GM18508 (cell line): ENCODE measurements at regions not wholly inside any gene's neighbourhood (a gene's known extent, or its start where the extent isn't known, plus 50 kb on each side); places are given as distances from the start of the nearest gene placed in this dataset.

Experiments used
- ATAC-seq: cut with Tn5 transposase; IDR thresholded peaks from one replicate; pipeline ENCODE4 v1.9.1; 2021; ENCODE audit warnings: moderate number of reproducible peaks; ENCODE audit not compliant: insufficient read depth, unreplicated experiment

DNA sequence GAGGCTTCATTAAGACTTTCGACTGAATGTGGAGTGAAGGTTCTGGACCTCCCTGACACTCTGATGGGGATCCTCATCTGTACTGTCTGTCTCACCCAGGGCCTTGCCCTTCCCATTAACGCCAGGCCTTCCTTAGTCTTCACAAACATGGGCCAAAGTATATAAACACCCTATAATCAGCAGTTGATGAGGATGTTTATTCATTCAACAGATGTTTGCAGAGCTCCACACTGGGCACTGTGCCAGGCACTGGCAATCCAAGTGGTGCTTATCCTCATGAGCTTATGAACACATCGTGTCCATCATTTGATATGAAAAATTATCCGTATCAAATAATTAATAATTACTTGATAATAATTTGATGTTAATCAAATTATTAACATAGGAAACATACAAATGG is 454.4 kb downstream of the FUT8 start:
- no peak for ATAC-seq

DNA sequence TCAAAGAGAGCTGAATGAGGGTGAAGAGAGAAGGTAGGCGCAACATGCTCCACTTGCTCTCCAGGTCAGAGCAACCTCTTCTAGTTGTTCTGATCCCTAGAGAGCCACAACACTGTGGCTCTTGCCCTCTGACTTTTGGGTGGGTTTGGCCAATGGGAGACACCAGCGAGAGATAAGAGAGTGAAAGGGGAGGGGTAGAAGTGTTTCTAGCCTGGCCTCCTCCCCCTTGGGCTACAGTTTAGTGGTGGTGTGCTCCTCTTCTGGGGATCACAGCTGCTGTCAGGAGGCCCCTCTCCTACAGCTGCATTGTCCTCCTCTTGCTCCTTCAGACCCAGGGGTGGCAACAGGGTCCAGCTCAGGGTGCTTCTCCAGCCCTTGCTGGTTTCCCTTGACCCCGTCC is 454.8 kb downstream of the FUT8 start:
- ATAC-seq: no peak

DNA sequence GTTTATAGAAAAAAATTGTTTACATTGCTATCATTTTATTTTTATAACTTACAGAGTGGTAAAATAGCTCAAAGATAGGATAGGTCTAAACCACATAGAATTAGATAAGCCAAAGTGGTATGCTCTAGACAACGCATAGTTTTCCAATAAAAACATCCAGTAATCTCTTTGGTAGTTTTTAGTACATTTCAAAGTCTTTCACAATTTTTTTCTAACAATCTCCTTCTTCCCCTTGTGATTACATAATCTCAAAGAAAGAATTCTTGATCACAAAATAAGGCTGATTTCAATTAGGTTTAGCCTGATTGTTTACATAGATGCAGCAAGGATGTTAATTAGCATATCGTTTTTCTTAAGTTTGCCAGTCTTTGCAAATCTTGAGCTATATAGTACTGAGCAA is 460.0 kb downstream of the FUT8 start:
- ATAC-seq: no peak

DNA sequence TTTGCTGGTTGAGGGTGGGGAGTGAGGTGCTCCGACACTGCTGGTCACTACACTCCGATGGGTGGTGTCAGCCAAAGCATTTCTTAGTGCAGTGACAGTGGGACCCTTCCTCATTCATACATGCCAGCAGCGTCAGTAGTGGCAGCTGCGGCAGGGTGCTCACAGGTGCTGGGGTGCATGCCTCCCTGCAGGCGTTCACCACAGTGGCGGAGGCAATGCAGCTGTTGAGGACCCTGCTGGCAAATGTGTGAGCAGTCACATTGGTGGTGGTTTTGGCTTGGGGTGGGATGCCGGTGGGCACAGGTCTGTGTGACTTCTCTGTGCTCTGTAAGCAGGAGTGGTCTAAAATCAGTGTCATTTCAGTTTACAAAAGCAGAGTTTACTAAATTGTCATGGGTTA is 464.6 kb downstream of the FUT8 start:
- ATAC-seq: no peak

DNA sequence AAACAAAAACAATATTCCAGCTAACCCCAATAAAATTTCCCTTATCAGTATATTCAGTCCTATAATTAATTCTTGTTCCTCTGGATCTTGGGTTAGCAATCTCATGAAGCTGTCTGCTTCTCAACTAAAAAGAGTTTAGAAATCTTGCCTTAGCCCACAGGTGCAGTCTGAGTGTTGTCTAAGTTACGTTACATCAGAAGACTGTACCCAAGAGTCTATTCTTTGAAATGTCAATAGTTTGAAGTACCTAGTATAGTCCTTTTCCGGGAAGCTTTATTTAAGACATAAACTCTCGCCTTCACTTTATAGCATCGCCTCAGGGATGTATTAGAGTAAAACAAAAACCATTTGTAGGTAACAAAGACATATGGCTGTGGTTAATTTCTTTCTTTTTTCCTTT is 465.1 kb downstream of the FUT8 start:
- ATAC-seq: no peak

DNA sequence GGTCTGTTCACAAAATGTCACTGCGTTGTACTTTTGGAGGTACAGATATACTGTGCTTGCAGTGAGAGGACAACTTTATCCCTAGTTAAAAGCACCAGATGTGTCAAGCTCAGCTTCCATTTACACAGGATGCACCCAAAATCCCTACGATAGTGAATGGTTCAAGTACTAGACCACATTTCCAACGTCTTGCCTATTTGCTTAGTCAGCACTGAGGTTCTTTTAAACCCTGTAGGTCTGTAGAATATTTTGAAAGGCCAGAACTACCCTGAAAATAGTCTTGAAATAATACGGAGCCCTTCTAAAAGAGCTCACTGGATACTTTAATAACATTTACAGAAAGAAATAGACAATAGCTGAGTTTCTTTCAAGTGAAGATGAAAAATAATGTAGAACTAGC is 466.1 kb downstream of the FUT8 start:
- ATAC-seq: no peak

DNA sequence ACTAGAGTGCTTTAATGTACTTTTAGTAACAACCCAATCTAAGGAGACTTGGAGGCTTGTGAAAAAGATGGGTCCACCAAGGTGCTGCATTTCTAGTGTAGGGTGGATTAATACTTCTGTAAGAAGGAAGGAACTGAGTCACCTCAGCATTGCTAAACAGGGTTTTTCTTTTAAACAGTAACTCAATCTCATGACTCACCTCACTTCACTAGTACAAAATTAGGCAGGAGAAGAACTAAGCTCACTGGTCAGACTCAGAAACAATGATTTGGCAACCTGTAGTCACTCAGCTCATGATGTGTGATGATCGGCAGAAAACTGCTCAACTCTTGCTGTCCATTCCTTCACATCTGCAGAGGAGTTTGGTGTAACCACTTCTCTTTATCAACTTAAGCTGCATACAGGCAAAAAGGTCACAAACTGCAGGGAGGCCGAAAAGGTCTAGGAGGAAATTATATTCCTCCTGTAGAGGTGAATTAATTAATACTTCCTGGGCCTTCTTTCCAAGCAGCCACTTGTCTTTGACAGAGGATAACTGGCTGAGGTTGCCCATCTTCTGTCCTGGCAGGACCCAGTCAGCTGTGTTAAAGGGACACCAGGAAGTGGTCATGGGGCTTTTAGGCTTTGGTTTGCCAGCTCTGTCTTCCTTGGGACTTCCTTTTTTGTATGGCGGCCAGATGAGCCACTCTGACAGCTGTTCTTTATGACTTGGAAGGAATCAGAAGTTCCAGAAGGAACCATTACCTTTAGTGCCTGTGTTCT is 466.9 kb downstream of the FUT8 start:
- no peak for ATAC-seq

DNA sequence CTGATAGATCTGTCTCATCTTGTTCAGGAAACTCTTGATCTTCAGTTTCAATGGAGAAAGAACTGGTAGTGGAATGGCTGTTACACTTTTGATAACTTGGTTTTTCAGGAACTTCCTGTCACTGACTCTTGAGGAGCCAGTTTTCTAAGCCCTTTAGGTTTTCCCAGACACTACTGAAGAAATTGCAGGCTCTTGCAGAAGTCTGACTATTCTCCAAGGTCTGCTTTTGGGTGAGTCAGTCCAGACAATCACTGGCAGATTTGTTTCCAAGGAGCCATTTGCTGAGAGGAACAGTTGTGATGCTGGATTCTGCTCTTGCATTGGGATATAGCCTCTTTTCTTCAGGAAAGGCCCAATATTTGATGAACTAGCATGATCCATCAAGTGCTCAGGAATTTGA is 468.0 kb downstream of the FUT8 start:
- ATAC-seq: no peak

DNA sequence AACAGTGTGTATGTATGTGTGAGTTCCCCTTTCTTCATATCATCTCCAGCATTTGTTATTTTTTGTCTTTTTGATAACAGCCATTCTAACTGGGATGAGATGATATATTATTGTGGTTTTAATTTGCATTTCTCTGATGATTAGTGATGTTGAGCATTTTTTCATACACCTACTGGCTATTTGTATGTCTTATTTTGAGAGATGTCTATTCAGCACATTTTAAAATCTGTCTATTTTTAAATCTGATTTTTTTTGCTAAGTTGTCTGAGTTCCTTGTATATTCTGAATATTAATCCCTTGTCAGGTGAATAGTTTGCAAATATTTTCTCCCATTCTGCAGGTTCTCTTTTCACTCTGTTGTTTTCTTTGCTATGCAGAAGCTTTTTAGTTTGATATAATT is 469.1 kb downstream of the FUT8 start:
- ATAC-seq: no peak

DNA sequence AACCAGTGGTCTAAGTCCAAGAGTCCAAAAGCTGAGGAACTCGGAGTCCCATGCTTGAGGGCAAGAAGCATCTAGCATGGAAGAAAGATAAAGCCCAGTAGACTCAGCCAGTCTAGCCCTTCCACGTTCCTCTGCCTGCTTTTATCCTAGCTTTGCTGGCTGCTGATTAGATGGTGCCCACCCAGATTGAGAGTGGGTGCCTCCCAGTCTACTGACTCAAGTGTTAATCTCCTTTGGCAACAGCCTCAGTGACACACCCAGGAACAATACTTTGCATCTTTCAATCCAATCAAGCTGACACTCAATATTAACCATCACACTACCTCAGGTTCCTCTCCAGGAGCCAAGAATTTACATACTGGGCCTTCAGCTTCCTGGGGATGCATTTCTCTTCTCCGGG is 476.1 kb downstream of the FUT8 start:
- no peak for ATAC-seq

DNA sequence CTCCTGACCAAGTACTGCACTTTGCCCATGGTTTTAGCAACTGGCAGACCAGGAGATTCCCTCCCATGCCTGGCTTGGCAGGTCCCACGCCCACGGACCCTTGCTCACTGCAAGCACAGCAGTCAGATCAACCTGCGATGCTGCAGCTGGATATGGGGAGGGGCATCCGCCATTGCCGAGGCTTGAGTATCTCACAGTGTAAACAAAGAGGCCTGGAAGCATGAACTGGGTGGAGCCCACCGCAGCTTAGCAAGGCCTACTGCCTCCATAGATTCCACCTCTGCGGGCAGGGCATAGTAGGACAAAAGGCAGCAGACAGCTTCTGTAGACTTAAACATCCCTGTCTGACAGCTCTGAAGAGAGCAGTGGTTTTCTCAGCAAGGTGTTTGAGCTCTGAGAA is 479.8 kb downstream of the FUT8 start:
- no peak for ATAC-seq

DNA sequence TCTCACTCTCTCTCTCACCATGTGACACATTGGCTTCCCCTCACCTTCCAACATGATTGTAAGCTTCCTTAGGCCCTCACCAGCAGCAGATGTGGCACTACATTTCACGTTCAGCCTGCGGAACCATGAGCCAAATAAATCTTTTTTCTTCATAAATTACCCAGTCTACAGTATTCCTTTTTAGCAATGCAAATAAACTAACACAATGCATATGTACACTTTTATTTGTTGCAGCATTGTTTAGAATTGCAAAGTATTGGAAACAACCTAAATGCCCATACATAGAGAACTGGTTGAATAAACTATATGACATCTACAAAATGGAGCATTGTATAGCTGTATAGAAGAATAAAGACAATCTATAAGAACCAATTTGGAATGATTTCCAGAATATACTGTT is 487.6 kb downstream of the FUT8 start:
- ATAC-seq: no peak

DNA sequence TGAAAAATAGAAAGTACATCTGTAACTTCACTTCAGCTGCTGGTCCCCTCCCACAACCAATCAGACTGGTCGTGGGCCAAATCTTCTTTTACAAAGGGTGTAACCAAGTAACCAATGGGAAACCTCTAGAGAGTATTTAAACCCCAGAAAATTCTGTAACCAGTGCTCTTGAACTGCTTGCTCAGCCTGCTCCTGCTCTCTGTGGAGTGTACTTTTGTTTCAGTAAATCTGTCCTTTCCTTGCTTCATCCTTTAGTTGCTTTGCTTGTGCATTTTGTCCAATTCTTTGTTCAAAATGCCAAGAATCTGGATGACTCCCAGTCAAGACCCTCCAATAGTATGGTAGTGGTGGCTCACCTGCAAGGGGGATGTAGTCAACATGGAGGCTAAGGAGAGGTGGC is 489.1 kb downstream of the FUT8 start:
- ATAC-seq: no peak

DNA sequence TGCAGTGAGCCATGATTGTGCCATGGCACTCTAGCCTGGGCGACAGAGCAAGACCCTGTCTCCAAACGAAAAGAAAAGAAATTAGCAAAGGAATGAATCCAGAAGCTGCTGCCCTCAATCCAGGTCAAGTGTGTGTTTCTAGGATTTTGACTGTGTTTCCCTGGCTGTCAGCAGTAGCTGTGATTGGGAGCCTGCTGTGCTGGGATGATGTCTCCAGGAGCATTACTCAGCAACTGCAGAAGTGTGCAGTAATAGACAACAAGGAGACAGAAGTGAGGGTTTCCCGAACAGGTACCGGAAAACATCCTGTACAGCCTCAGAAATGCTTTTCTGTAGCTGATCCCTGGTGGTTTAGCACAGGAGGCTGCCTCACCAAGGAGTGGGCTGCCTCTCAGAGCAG is 492.5 kb downstream of the FUT8 start:
- no peak for ATAC-seq

DNA sequence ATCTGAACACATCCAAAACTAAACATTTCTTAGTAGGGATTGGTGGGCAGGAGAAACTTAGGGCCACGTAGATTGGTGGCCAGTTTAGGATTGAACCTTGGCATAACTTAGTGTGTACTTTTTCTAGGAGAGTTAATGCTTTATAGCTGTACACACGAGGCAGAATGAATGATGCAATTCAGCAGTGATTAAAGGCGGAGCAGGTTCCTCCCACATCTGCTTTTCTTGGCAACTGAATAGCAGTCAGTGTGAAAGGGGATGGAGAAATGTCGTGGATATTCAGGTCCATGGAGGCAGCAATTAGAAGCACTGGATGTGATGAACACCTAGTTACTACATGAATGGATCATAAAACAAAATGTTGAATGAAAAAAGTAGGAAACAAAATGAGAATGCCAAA is 493.8 kb downstream of the FUT8 start:
- ATAC-seq: no peak

DNA sequence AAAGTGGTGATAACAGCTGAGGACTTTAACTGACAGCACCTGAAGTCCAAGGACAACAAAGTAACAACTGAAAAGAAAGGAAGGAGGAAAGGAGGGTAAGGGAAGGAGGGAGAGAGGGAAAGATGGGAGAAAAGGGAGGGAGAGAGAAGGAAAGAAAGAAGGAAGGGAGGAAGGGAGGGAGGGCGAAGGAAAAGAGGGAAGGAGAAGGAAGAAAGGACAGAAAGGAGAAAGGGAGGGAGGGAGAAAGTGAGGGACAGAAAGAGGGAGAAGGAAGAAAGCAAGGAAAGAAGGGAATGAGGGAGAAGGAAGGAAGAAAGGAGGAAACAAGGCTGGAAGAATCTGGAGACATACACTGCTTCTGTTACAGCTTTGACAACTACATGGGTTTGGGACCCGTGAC is 494.4 kb downstream of the FUT8 start:
- ATAC-seq: no peak

DNA sequence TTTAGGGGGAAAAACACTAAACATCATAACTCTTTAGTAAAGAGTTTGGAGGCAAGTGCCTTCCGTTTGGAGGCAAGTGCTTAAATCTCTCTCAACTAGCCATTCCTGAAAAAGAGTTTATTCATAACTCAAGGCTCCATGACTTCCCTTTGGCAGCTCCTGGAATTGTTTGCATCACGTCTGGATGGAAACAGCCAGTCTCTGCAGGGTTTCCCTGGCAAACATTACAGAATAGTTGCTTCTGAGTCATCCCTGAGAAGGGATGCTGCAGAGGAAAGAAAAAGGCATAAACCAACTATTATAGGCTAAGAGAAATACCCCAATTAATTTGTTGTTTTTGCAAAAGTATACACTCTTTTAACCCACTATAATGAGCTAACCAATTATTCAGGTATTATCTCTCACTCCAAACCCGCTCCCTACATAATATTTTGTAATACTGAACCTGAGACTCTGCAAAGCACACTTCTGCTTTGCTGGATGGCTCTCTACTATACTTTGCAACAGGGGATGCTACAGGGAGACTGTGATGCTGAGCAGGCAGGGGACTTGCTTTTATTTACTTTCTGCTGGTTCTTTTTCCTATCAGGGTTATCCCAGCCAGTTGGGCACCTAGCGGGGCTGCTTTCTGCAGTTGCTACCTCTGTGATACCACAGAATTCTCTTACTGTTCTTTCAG is 497.7 kb downstream of the FUT8 start:
- no peak for ATAC-seq

DNA sequence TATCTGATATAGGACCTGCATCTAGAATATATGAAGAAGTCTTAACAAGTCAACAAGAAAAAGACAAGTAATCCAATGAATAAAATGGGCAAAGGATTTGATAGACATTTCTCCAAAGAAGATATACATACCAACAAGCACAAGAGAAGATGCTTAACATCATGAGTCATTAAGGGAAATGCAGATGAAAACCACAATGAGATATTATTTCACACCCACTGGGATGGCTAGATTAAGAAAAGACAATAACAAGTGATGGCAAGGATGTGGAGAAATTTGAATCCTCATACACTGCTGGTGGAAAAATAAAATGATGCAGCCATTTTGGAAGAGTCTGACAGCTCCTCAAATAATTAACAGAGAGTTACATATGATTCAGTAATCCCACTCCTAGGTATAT is 502.6 kb downstream of the FUT8 start:
- ATAC-seq: no peak

DNA sequence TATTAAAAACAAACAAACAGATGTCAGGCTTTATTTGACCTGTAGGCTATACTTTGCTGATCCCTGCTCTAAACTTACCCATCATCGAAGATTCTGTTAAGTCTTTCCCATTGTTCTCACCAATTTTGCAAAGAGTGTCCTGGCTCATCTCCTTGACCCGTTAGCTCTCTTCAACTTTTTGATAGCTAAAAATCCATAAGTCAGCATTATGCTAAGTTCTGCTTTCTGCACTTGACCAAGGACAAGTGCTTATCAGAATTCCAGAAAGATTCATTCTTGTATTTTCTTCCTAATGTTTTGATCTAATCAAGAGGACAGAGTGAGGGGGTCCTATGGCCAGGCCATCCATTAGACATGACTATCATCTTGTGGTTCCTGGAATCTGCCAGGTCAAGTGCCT is 503.5 kb downstream of the FUT8 start:
- ATAC-seq: no peak

DNA sequence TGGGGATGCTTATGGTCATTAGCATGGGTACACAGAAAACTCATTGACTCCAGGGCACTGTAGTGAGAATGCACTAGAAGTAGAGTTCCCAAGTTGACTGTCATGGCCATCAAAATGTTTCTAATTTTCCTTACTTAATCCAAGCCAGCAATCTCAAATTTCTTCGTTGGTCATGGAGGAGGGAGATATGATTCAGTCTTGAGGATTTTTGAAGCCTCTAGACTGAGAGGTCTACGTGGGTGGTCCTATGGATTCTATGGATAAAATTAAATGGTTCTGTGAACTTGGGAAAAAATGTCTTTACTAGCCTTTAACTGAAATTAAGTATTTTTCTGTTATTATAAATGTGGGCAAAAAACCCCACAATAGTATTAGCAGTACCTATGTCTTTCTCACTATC is 508.5 kb downstream of the FUT8 start:
- no peak for ATAC-seq

DNA sequence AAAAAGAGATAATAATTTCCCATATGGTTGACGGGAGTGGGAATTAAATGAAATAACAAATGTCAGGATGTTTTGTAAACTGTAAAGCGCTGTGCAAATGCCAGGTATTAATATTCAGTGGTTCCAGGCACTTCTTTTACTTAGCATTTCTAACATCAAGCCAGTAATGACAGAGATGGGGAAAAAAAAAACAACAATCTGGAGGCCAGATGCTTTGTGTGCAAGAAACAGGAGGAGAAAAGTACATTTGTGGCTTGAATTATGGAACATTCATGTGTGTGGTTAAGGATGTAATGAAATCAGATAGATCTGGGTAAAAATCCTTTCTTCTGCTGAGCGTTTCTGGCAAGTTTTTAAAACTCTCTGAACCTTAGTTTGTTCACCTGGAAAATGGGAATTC is 509.6 kb downstream of the FUT8 start:
- no peak for ATAC-seq

DNA sequence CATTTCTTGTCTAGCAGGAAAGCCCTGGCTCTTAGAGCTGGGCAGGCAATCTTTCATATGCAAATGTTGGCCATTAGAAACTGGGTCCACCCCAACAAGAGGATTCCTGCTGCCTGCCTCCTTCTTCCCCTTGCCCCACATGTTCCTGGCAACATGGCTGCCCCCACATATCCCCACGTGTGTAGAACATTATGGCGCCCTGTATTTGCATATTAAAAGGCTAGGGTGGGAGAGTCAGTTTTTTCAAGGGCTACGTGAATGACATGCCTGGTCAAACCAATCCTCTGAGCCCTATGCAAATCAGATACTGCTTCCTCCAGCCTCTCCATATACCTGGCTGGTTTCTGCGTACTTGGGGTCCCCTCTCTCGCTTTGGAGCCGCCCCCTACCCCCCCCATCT is 514.0 kb downstream of the FUT8 start:
- no peak for ATAC-seq
